CD4-positive, alpha-beta T cell treated with Interleukin-17A for 4 hours (primary cell): ENCODE measurements at regions not wholly inside any gene's neighbourhood (a gene's known extent, or its start where the extent isn't known, plus 50 kb on each side); places are given as distances from the start of the nearest gene placed in this dataset.

ENCODE experiments used
- DNase-seq: peaks from one replicate; pipeline ENCODE4 v3.0.0-alpha.2; 2020; ENCODE audit warnings: mixed read lengths

GRCh38 chr10:64449603-64450002, 928.4 kb downstream of the REEP3 start:
- DNase-seq = no peak

GRCh38 chr10:64450312-64450711, 929.1 kb downstream of the REEP3 start:
- no peak for DNase-seq

DNA sequence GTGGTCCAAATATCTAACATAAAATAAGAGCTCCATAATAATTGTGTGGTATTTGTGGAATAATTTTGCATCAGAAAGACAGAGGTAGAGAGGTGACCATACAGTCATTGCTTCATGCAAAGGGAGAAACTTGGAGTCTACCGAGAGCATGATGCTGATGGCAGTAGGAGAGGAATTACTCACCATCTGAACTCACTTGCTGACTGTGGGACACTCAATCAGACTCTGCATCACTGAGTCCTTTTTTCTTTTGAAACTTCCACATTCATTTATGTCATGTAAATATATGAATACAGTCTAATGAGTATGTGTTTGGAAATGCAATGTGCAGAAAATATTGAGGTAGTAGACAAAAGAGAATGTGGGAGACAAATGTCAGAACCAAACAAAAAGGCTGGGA, 933.8 kb downstream of the REEP3 start:
- no peak for DNase-seq

GRCh38 chr10:64458306-64458705, 937.1 kb downstream of the REEP3 start:
- no peak for DNase-seq

DNA sequence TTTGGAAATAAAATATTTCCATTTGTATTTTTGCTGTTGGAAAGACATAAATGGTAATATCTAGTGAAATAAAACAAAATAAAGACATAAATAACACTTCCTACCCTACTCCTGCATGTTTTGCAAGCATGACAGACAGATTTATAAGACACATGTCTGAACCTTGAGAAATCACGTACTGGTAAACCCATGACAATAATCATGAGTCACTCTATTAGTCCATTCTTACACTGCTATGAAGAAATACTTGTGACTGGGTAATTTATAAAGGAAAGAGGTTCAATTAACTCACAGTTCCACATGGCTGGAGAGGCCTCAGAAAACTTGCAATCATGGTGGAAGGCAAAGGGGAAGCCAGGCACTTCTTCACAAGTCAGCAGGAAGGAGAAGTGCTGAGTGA, 942.2 kb downstream of the REEP3 start:
- DNase-seq = no peak

DNA sequence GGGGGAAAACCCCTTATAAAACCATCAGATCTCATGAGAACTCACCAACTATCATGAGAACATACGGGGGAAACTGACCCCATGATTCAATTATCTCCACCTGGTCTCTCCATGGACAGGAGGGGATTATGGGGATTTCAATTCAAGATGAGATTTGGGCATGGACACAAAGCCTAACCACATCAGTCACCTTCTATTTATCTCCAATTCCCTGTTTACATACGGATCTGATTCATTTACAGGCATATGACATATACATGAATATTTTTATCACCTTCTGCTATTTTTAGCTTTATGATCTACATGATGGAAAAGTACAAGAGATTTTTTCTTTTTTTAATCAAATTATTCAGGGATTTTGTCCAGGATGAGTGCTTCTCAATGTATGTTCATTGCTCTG, 944.5 kb downstream of the REEP3 start:
- DNase-seq = no peak

DNA sequence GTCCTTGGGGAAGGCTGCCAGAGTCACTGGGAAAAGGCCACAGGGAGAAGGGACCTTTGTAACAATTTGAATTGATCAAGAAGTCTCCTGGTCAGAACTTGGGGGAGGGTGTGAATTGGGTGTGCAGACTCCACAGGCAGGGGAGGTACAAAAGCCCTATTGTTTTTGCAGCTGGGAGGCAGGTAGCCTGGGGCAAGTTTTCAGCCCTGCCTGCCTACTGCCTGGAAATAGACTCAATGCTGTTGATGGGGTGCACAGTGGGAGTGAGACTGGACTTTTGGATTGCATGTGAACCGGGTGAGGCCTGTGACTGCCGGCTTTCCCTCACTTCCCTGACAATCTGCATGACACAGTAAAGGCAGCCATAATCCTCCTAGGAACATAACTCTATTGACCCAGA, 947.0 kb downstream of the REEP3 start:
- DNase-seq = no peak

- no peak for DNase-seq
Observed at GRCh38 chr10:64476506-64476905, 955.3 kb downstream of the REEP3 start.

DNA sequence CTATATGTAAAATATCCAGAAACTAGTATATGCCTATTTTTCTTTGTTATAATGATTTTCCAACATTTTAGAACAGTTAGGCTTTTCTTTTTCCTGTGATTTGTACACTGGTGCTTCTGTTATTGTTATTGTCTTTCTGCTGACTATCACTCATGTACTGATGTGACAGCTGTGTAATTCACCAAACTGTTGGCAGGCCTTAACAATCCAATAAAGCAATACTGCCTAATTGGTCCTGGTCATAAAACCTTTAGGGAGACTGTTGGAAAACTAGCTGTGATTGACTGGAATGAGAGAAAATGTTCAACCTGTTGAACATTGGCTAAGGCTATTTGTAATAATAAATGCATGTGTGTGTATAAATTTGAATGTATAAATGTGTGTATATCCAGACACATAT, 956.6 kb downstream of the REEP3 start:
- DNase-seq = no peak

DNA sequence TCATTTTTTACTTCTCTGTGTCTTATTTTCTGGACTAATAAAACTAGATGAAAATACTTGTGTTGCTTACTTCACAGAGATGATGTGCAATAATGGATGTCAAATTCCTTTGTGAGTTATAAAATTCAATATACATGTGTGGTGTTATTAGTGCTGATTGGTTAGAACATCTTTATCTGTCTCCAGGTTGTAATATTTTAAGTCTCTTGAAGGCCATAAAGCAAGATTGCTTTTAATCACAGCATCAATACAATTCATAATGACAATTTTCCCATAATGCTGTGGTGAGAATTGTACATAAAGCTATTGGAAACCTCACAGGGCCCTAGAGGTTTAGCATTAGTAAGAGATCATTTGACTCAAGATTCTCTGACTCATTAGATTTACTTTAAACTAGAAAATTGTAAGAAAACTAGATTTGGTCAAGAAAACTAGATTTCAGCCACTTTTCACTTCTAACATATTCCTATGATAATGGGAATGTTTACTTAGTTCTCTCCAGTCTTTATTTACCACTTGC, 963.7 kb downstream of the REEP3 start:
- no peak for DNase-seq

DNA sequence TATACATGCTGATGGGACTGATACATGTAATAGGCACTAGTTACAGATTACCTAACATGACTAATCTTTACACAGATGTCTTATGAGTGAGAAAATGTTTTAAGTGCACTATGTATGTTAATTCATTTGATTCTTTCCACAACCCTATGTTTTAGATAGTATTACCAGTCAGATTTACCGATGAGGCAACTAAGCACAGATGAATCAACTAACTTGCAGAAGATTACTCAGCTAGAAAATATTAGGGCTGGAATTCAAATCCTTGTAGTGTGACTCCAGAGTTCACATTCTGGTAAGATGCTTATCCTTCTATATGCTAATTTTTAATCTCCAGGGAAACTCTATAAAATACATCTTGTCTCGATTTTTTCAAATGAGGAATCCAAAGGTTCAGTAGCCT, 964.9 kb downstream of the REEP3 start:
- DNase-seq = no peak

GRCh38 chr10:64486901-64487300, 965.7 kb downstream of the REEP3 start:
- no peak for DNase-seq

DNA sequence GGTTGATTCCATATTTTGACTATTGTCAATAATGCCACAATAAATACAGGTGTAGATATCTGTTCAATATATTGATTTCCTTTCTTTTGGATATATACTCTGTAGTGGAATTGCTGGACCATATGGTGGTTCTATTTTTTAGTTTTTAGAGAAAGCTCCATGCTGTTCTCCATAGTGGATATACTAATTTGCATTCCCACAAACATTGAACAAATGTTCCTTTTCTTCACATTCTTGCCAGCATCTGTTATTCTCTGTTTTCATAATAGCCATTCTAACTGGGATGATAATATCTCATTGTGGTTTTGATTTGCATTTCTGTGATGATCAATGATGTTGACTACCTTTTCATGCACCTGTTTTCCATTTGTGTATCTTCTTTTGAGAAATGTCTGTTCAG, 973.7 kb downstream of the REEP3 start:
- DNase-seq = no peak

DNA sequence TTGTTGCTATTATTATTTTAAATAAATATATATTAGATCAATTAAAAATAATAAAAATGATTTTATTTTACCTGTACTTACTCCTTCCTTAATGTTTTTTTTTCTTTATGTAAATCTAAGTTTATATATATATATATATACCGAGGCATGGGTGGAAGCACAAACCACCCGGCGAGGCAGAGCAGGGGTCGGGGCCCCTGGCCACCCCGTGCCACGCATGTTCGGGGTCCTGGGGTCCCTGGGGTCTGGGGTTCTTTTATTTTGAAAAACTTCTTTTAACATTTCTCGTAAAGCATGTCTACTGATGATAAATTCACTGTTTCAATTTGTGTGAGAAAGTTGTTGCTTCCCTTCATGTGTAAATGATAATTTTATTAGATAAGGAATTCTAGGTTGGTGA, 976.1 kb downstream of the REEP3 start:
- no peak for DNase-seq

- no peak for DNase-seq
Observed at GRCh38 chr10:64501807-64502206, 980.6 kb downstream of the REEP3 start.

DNA sequence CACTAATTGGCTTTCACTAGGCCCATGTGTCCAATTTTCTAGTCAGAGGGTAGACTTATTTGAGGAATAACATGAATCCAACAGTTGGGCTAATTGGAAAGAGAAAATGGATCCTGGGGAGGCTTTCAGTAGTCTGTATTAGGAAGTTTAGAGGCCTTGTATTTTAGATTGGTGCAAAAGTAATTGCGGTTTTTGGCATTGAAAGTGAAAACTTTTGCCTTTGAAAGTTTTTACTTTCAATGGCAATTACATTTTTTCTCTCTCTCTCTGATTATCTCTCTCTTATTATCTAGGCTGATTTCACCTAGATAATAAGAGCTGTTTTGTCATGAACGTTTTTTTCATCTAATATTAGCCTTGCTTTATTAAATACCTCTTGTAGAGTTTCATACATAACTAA, 981.7 kb downstream of the REEP3 start:
- DNase-seq = no peak

DNA sequence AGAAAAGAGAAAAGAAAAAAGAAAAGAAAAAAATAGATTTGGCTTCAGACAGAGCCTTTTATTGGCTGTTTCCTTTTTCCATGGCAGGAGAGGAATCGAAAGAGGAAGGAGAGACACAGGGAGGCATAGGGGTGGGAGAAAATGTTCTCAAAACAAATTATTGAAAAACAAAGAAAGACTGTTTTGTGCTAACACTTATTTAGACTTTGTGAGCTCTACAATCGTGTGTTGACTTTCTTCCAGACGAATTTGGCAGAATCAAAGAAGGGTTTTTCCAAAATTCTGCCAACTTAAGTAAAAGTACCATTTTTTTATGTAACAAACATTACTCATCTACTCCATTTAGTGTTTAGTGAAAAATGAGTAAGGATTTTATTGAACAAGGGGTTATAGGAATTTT, 982.2 kb downstream of the REEP3 start:
- no peak for DNase-seq

DNA sequence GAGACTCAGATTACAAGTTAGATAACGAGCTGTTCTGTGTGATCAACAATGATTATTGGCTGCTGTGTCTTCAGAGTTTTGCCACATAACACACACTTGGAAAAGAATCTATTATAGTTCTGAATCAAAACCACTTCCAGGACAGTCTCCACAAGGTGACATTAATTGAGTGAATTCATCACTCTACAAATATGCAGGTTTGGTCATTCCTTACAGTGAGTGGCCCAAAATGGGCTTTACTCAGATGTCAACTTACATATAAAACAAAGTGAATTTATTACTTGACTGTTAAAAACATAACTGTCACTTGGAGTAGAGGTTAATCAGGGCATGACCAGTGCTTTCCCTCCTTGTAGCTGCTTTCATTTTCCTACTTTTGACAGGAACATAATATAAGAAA, 984.3 kb downstream of the REEP3 start:
- DNase-seq = no peak

GRCh38 chr10:64506963-64507362, 985.8 kb downstream of the REEP3 start:
- DNase-seq = no peak

GRCh38 chr10:64507651-64508028, 986.4 kb downstream of the REEP3 start:
- DNase-seq = no peak

- DNase-seq = no peak
Observed at GRCh38 chr10:64508029-64508661, 986.9 kb downstream of the REEP3 start.

DNA sequence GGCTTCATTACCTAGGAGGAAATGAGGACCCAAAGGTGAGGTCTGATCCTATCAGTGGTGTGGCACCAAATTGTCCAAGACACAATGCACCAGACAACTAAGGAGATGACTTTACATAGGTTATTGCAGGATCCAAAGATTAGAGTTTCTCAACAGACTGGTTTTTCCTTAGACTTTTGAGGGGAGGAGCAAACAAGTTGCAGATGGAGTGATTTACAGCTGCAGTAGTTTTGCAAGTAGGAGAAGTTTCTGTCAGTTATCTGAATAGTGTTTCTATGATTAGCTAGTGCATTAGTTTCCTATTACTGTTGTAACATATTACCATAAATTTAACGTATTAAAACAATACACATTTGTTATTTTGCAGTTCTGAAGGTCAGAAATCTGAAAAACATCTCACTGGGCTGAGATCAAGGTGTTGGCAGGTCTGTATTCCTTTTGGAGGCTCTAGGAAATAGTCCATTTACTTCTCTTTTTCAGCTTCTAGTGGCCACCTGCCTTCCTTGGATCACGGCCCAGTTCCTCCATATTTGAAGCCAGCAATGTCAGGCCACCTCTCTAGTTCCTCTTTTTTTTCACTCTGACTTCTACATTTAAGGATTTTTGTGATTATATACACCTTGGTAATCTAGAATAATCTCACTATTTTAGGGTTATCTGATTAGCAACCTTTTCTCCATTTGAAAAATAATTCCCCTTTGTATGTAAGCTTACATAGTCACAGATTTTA, 994.9 kb downstream of the REEP3 start:
- DNase-seq = no peak

- no peak for DNase-seq
Observed at GRCh38 chr10:64518456-64518855, 997.3 kb downstream of the REEP3 start.

GRCh38 chr10:64519427-64519826, 998.2 kb downstream of the REEP3 start:
- DNase-seq = no peak

- no peak for DNase-seq
Observed at GRCh38 chr10:64519831-64520230, 998.6 kb downstream of the REEP3 start.
